Upper lobe of left lung (tissue), 4 donors: ENCODE measurements at regions not wholly inside any gene's neighbourhood (a gene's known extent, or its start where the extent isn't known, plus 50 kb on each side); places are given as distances from the start of the nearest gene placed in this dataset.

Experiments
- EP300 ChIP-seq, 4 donors: sonication (generic); formaldehyde crosslinking; IDR thresholded peaks; one replicate each; pipeline ENCODE4 v1.5.1; 2017; ENCODE audit warnings: antibody characterized with exemption in 4 of 4, control low read depth in 2 of 4
- TF ChIP-seq, protein P1 (sequence below), 6 experiments: fragments of 450-650 bp in 4 of 6; fragments of 200-600 bp in 2 of 6; sonication (generic) in 2 of 6; IDR thresholded peaks; one replicate each; pipeline ENCODE4 v1.5.1; 2016 to 2019; ENCODE audit warnings: antibody characterized with exemption in 6 of 6

DNA sequence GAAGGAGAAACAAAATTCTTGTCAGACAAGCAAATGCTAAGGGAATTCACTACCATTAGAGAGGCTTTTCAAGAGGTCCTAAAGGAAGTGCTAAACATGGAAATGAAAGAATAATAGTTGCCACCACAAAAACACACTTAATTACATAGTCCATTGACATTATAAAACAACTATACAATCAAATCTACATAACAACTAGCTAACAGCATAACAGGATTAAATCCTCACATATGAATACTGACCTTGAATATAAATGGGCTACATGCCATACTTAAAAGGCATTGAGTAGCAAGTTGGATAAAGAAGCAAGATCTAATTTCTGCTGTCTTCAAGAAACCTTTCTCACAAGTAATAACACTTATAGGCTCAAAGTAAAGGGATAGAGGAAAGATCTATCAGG, 811.5 kb upstream of the CITED2 start:
- no peak for TF ChIP-seq EP300 (IDR thresholded peaks at IDR 0.05)
- TF ChIP-seq, protein P1, sequence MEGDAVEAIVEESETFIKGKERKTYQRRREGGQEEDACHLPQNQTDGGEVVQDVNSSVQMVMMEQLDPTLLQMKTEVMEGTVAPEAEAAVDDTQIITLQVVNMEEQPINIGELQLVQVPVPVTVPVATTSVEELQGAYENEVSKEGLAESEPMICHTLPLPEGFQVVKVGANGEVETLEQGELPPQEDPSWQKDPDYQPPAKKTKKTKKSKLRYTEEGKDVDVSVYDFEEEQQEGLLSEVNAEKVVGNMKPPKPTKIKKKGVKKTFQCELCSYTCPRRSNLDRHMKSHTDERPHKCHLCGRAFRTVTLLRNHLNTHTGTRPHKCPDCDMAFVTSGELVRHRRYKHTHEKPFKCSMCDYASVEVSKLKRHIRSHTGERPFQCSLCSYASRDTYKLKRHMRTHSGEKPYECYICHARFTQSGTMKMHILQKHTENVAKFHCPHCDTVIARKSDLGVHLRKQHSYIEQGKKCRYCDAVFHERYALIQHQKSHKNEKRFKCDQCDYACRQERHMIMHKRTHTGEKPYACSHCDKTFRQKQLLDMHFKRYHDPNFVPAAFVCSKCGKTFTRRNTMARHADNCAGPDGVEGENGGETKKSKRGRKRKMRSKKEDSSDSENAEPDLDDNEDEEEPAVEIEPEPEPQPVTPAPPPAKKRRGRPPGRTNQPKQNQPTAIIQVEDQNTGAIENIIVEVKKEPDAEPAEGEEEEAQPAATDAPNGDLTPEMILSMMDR (IDR thresholded peaks at IDR 0.05): no peak
